Tibial nerve (tissue), 4 donors: ENCODE measurements at regions not wholly inside any gene's neighbourhood (a gene's known extent, or its start where the extent isn't known, plus 50 kb on each side); places are given as distances from the start of the nearest gene placed in this dataset.
A peak's percentile ranks its signal among the peaks of the same experiment; 100 is the strongest.

Source experiments
- CTCF ChIP-seq, 5 experiments: fragments of 200-600 bp in 3 of 5; fragments of 450-650 bp in 2 of 5; sonication (generic) in 3 of 5; IDR thresholded peaks; one replicate each; pipeline ENCODE4 v1.5.1; 2016 to 2019; ENCODE audit warnings: antibody characterized with exemption in 5 of 5, mild to moderate bottlenecking in 3 of 5, moderate library complexity in 2 of 5
- EP300 ChIP-seq, 2 donors: sonication (generic); formaldehyde crosslinking; IDR thresholded peaks; one replicate each; pipeline ENCODE4 v1.6.1; 2017; ENCODE audit warnings: antibody characterized with exemption in 2 of 2, mild to moderate bottlenecking in 1 of 2
- POLR2A ChIP-seq, 2 donors: fragments of 450-650 bp; IDR thresholded peaks; one replicate each; pipeline ENCODE4 v1.6.1; 2017; ENCODE audit warnings: antibody characterized with exemption in 2 of 2, mild to moderate bottlenecking in 2 of 2, moderate library complexity in 2 of 2

DNA sequence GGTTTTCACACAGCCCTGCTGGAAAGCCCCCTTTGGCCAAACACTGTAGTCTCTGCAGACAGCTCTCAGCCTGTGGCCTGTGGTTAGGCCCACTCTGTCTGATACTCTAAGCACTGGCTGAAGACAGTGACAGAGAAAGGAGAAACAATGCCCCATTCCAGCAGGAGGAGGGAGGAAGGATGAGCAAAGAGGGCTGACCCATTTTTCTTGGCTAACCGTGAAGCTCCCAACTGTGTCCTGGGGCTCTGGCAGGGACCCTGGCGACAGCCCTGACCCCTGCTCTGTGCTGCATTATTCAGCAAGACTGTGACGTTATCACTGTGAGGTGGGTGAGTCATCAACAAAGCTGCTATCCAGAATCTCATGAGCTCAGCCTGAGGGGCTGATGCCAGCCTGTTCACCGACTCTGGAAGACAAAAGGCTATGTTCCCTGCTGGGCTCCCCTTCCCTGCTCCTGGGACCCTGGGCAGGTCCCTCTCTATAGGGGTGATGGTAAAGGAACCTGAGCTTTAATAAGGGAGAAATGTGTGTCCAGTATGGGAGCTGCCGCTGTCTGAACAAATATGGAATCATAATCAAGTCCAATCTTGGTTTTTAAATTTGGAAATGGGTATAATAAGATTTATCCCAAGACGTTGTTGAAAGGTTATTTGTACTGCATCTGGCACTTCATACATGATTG is 107.0 kb downstream of the RHOU start:
- TF ChIP-seq CTCF (IDR thresholded peaks at IDR 0.05) (no peak), EP300 (IDR thresholded peaks at IDR 0.05) (peak in 1 of 2 donors; percentile 11), POLR2A (IDR thresholded peaks at IDR 0.05) (no peak)
